Liver (tissue), 7 donors: ENCODE measurements at regions not wholly inside any gene's neighbourhood (a gene's known extent, or its start where the extent isn't known, plus 50 kb on each side); places are given as distances from the start of the nearest gene placed in this dataset.

Experiments used
- DNase-seq: peaks from one replicate; pipeline ENCODE4 v3.0.0-alpha.2; 2017; ENCODE audit warnings: low spot score
- H3K27ac ChIP-seq, 2 donors: one replicate each; pipeline ENCODE4 v1.7.0; 2013; ENCODE audit warnings: inconsistent platforms in 2 of 2, low read length in 2 of 2, control low read depth in 1 of 2, low read depth in 1 of 2, mild to moderate bottlenecking in 1 of 2
- H3K27me3 ChIP-seq, 4 donors: one replicate each; pipeline versions ENCODE4 v1.6.1 to v1.7.0; 2013; ENCODE audit warnings: low read length in 3 of 4, inconsistent platforms in 1 of 4, mild to moderate bottlenecking in 1 of 4, moderate library complexity in 1 of 4; ENCODE audit not compliant: control insufficient read depth in 4 of 4, insufficient read depth in 4 of 4
- H3K36me3 ChIP-seq, 4 donors: one replicate each; pipeline versions ENCODE4 v1.6.1 to v1.7.0; 2013; ENCODE audit warnings: low read length in 3 of 4, mild to moderate bottlenecking in 3 of 4, low read depth in 1 of 4, moderate library complexity in 1 of 4; ENCODE audit not compliant: control insufficient read depth in 4 of 4, insufficient read depth in 3 of 4
- H3K4me1 ChIP-seq, 4 donors: one replicate each; pipeline versions ENCODE4 v1.6.1 to v1.7.0; 2013; ENCODE audit warnings: low read length in 3 of 4, mild to moderate bottlenecking in 3 of 4, moderate library complexity in 1 of 4; ENCODE audit not compliant: control insufficient read depth in 4 of 4, insufficient read depth in 4 of 4
- H3K4me3 ChIP-seq, 3 donors: one replicate each; pipeline versions ENCODE4 v1.6.1 to v1.7.0; 2013; ENCODE audit warnings: low read length in 3 of 3, control low read depth in 1 of 3, low read depth in 1 of 3, mild to moderate bottlenecking in 1 of 3
- H3K9ac ChIP-seq, 2 donors: one replicate each; pipeline ENCODE4 v1.7.0; 2013; ENCODE audit warnings: low read length in 2 of 2, mild to moderate bottlenecking in 2 of 2, moderate library complexity in 2 of 2, control low read depth in 1 of 2, low read depth in 1 of 2
- H3K9me3 ChIP-seq, 4 donors: one replicate each; pipeline versions ENCODE4 v1.6.1 to v1.7.0; 2013; ENCODE audit warnings: low read length in 3 of 4; ENCODE audit not compliant: control insufficient read depth in 4 of 4
- ATF3 ChIP-seq: IDR thresholded peaks from 2 replicates; pipeline ENCODE4 v1.6.1; 2016; ENCODE audit warnings: antibody characterized with exemption
- EGR1 ChIP-seq, 2 donors: IDR thresholded peaks; 2 replicates each; pipeline ENCODE4 v1.6.1; 2016 to 2018; ENCODE audit warnings: antibody characterized with exemption in 2 of 2, low read depth in 2 of 2
- FOXA1 ChIP-seq: IDR thresholded peaks from 2 replicates; pipeline ENCODE4 v1.6.1; 2016; ENCODE audit warnings: antibody characterized with exemption
- FOXA2 ChIP-seq: IDR thresholded peaks from 2 replicates; pipeline ENCODE4 v1.6.1; 2016; ENCODE audit warnings: antibody characterized with exemption
- HNF4A ChIP-seq, 2 donors: conservative IDR thresholded peaks; 2 replicates each; pipeline ENCODE4 v1.6.1; 2016; ENCODE audit warnings: antibody characterized with exemption in 2 of 2, mild to moderate bottlenecking in 2 of 2
- HNF4G ChIP-seq: IDR thresholded peaks from 2 replicates; pipeline ENCODE4 v1.6.1; 2016; ENCODE audit warnings: antibody characterized with exemption
- JUND ChIP-seq, 2 donors: IDR thresholded peaks; 2 replicates each; pipeline ENCODE4 v1.6.1; 2016; ENCODE audit warnings: antibody characterized with exemption in 2 of 2
- MAX ChIP-seq: IDR thresholded peaks from 2 replicates; pipeline ENCODE4 v1.6.1; 2016; ENCODE audit warnings: antibody characterized with exemption
- NR2F2 ChIP-seq: IDR thresholded peaks from 2 replicates; pipeline ENCODE4 v1.6.1; 2016; ENCODE audit warnings: antibody characterized with exemption
- RAD21 ChIP-seq, 2 donors: IDR thresholded peaks; 2 replicates each; pipeline ENCODE4 v1.6.1; 2016; ENCODE audit warnings: antibody characterized with exemption in 2 of 2, mild to moderate bottlenecking in 2 of 2
- REST ChIP-seq: IDR thresholded peaks from 2 replicates; pipeline ENCODE4 v1.6.1; 2016; ENCODE audit warnings: antibody characterized with exemption, mild to moderate bottlenecking
- RXRA ChIP-seq, 2 donors: IDR thresholded peaks; 2 replicates each; pipeline ENCODE4 v1.6.1; 2017 to 2018; ENCODE audit warnings: antibody characterized with exemption in 2 of 2, mild to moderate bottlenecking in 1 of 2
- SP1 ChIP-seq: IDR thresholded peaks from 2 replicates; pipeline ENCODE4 v1.6.1; 2018; ENCODE audit warnings: antibody characterized with exemption, mild to moderate bottlenecking
- TAF1 ChIP-seq: conservative IDR thresholded peaks from 2 replicates; pipeline ENCODE4 v1.6.1; 2016; ENCODE audit warnings: antibody characterized with exemption, mild to moderate bottlenecking
- YY1 ChIP-seq: IDR thresholded peaks from 2 replicates; pipeline ENCODE4 v1.6.1; 2016; ENCODE audit warnings: antibody characterized with exemption, mild to moderate bottlenecking
- ZBTB33 ChIP-seq: IDR thresholded peaks from 2 replicates; pipeline ENCODE4 v1.6.1; 2016; ENCODE audit warnings: antibody characterized with exemption
- WGBS: extraction: QIAGEN DNeasy Blood & Tissue Kit; methylation state at CpG from one replicate; pipeline ENCODE4 v1.1.7; 2013; 5-methylcytosine and 5-hydroxymethylcytosine counted together
- donor health status: healthy.
- donor health status: healthy.
- donor health status: healthy.
- donor health status: healthy.

GRCh38 chr14:97002454-97002853, 205.3 kb downstream of the VRK1 start:
- TF ChIP-seq SP1 (no peak), JUND (IDR thresholded peaks at IDR 0.05) (no peak), ZBTB33 (no peak), NR2F2 (no peak), FOXA1 (no peak)
- WGBS: 88% methylated on average over 7 of the region's 7 CpGs
- no peaks in the 10 kb centered on the region for H3K36me3 ChIP-seq
- no peak overlapping the region for H3K4me3 ChIP-seq
- H3K4me1 ChIP-seq: no peaks in the 10 kb centered on the region
- no peak overlapping the region for H3K27ac ChIP-seq
- no peak overlapping the region for H3K9ac ChIP-seq
- DNase-seq: no peak
- H3K9me3 ChIP-seq: peaks cover 0 to 4% (median 0%) of the 10 kb centered on the region in 4 donors
- H3K27me3 ChIP-seq: peaks cover 0 to 2% (median 0%) of the 10 kb centered on the region in 4 donors

- Histone ChIP-seq H3K9ac (no peak overlapping the region), H3K27ac (no peak overlapping the region), H3K4me3 (no peak overlapping the region), H3K4me1 (no peaks in the 10 kb centered on the region), H3K9me3 (peaks cover 0 to 4% (median 0%) of the 10 kb centered on the region in 4 donors), H3K27me3 (peaks cover 0 to 4% (median 3%) of the 10 kb centered on the region in 4 donors), H3K36me3 (no peaks in the 10 kb centered on the region)
- DNase-seq: no peak
- no peak for TF ChIP-seq MAX
- no peak for TF ChIP-seq RXRA (IDR thresholded peaks at IDR 0.05)
- TF ChIP-seq YY1: no peak
- TF ChIP-seq ZBTB33: no peak
- TF ChIP-seq RAD21 (IDR thresholded peaks at IDR 0.05): no peak
- no peak for TF ChIP-seq HNF4A (conservative IDR thresholded peaks at IDR 0.05)
- TF ChIP-seq TAF1: no peak
- no peak for TF ChIP-seq HNF4G
- no peak for TF ChIP-seq ATF3
- TF ChIP-seq FOXA2: no peak
- TF ChIP-seq EGR1 (IDR thresholded peaks at IDR 0.05; ENCODE audit: low read depth in 2 of 2): no peak
- no peak for TF ChIP-seq REST
- no peak for TF ChIP-seq SP1
- WGBS: 81% methylated on average over 7 of the region's 7 CpGs
Observed at GRCh38 chr14:97005934-97006333, 208.8 kb downstream of the VRK1 start.
